Ishikawa (cell line): ENCODE measurements at regions not wholly inside any gene's neighbourhood (a gene's known extent, or its start where the extent isn't known, plus 50 kb on each side); places are given as distances from the start of the nearest gene placed in this dataset.
A peak's percentile ranks its signal among the peaks of the same experiment; 100 is the strongest.

ENCODE experiments used
- CEBPB ChIP-seq: IDR thresholded peaks from 2 replicates; pipeline ENCODE4 v1.6.1; 2012
- CREB1 ChIP-seq: IDR thresholded peaks from 2 replicates; pipeline ENCODE4 v1.6.1; 2012; ENCODE audit warnings: low read depth
- EGR1 ChIP-seq: IDR thresholded peaks from 2 replicates; pipeline ENCODE4 v1.6.1; 2012
- EP300 ChIP-seq: IDR thresholded peaks from 2 replicates; pipeline ENCODE4 v1.6.1; 2012; ENCODE audit warnings: borderline replicate concordance
- FOXM1 ChIP-seq: IDR thresholded peaks from 2 replicates; pipeline ENCODE4 v1.6.1; 2012; ENCODE audit warnings: low read depth, borderline replicate concordance
- NFIC ChIP-seq: IDR thresholded peaks from 2 replicates; pipeline ENCODE4 v1.6.1; 2012
- RAD21 ChIP-seq: IDR thresholded peaks from 2 replicates; pipeline ENCODE4 v1.6.1; 2012; ENCODE audit warnings: low read depth
- REST ChIP-seq: IDR thresholded peaks from 2 replicates; pipeline ENCODE4 v1.6.1; 2012; ENCODE audit warnings: low read depth, mild to moderate bottlenecking
- TAF1 ChIP-seq: IDR thresholded peaks from 2 replicates; pipeline ENCODE4 v1.6.1; 2012; ENCODE audit warnings: low read depth, mild to moderate bottlenecking
- TCF12 ChIP-seq: IDR thresholded peaks from 2 replicates; pipeline ENCODE4 v1.6.1; 2012; ENCODE audit warnings: low read depth
- TEAD4 ChIP-seq: IDR thresholded peaks from 2 replicates; pipeline ENCODE4 v1.6.1; 2012
- YY1 ChIP-seq: IDR thresholded peaks from 2 replicates; pipeline ENCODE4 v1.6.1; 2012; ENCODE audit warnings: low read depth
- ZBTB7A ChIP-seq: IDR thresholded peaks from 2 replicates; pipeline ENCODE4 v1.6.1; 2012; ENCODE audit warnings: low read depth
- TF ChIP-seq, protein P1 (sequence below): IDR thresholded peaks from 2 replicates; pipeline ENCODE4 v1.6.1; 2012
- TF ChIP-seq, protein P2 (sequence below): IDR thresholded peaks from 2 replicates; pipeline ENCODE4 v1.6.1; 2012

DNA sequence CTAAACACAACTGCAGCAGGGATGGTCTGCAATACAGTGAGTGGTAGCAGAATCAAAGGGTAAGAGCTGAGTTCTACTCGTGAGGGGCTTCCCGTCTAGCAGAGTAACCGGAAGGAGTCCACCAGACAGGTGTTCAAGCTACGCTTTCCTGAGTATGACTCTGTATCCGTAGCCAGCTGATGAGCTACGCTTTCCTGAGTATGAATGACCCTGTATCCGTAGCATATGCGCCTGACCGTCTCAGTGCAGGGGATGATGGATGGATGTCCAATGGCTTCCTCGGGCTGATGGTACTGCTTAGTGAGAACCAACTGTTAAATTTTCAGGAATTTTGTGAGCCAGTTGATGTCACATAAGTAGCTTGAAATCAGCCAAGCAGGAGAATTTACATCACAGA, 244.1 kb upstream of the MYT1L start:
- TF ChIP-seq ZBTB7A (no peak), FOXM1 (no peak)

DNA sequence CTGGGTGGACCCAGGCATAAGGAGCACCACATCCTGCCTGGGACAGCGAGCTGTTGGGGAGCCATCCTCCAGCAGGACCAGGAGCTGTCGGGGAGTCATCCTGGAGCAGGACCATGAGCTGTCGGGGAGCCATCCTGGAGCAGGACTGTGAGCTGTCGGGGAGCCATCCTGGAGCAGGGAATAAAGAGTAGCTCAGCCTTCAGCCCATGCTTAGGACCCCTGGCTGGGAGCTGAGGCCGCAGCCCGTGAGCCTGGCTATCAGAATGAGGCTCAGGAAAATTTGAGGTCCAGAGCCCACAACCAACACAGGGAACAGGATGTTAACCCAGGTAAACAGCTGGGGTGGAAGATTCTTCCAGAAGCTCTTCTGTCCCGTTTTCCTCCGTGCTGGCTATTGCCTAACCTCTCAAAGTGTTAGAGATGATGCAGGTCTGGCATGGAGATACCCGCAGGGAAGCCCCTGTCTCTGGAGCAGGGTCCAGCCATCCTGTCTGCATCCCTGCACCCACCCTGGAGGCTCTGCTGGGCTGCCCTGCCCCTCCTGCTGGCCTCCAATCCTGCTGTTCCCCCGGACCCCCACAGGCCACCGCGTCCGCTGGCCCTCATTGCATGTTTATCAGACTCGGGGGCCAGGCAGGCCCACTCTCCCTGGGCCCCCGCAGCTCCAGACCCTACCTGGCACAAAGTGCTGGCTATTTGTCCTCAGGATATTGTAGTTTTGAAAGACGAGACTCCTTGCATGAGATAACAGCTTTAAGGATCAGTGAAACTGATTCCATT, 243.5 kb upstream of the MYT1L start:
- TF ChIP-seq TAF1 (no peak), REST (no peak), CEBPB (no peak), CREB1 (no peak), ZBTB7A (no peak), TCF12 (no peak), EP300 (no peak), TEAD4 (no peak)
- TF ChIP-seq, protein P1, sequence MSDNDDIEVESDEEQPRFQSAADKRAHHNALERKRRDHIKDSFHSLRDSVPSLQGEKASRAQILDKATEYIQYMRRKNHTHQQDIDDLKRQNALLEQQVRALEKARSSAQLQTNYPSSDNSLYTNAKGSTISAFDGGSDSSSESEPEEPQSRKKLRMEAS, result no peak
- TF ChIP-seq, protein P2, sequence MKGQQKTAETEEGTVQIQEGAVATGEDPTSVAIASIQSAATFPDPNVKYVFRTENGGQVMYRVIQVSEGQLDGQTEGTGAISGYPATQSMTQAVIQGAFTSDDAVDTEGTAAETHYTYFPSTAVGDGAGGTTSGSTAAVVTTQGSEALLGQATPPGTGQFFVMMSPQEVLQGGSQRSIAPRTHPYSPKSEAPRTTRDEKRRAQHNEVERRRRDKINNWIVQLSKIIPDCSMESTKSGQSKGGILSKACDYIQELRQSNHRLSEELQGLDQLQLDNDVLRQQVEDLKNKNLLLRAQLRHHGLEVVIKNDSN, result no peak

DNA sequence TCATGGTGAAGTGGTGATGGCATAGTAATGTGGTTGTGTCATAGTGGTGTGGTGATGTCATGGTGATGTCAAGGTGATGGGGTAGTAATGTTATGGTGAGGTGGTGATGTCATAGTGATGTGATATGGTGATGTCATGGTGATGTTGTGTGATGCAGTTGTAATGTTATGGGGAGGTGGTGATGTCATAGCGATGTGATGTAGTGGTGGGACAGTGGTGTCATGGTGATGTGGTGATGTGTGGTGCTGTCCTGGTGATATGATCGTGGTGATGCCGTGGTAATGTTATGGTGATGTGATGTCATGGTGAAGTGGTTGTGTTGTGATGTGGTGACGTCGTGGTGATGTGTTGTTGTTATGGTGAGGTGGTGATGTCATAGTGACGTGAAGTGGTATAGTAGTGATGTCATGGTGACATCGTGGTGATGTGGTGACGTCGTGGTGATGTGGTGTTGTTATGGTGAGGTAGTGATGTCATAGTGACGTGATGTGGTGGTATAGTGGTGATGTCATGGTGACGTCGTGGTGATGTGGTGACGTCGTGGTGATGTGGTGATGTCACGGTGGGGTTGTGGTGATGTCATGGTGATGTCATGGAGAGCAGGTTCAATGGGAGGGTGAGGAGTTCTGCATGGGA, 242.7 kb upstream of the MYT1L start:
- TF ChIP-seq TAF1 (no peak), CREB1 (peak; percentile 70; the same call in 1 of the 2 replicates)

DNA sequence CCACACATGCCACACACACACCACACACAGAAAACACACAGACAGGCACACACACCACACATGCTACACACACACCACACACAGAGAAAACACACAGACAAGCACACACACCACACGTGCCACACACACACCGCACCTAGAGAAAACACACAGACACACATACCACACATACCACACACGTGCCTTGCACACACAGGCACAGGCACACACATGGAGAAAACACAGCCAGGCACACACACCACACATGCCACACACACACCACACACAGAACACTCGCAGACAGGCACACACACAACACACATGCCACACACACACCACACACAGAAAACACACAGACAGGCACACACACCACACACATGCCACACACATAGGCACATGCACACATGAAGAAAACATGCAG, 242.1 kb upstream of the MYT1L start:
- TF ChIP-seq ZBTB7A (no peak), CREB1 (no peak), FOXM1 (no peak), EP300 (no peak), YY1 (no peak), NFIC (no peak), TCF12 (no peak), EGR1 (no peak), REST (no peak), CEBPB (no peak)
- TF ChIP-seq, protein P2, result no peak
- TF ChIP-seq, protein P1, result no peak

DNA sequence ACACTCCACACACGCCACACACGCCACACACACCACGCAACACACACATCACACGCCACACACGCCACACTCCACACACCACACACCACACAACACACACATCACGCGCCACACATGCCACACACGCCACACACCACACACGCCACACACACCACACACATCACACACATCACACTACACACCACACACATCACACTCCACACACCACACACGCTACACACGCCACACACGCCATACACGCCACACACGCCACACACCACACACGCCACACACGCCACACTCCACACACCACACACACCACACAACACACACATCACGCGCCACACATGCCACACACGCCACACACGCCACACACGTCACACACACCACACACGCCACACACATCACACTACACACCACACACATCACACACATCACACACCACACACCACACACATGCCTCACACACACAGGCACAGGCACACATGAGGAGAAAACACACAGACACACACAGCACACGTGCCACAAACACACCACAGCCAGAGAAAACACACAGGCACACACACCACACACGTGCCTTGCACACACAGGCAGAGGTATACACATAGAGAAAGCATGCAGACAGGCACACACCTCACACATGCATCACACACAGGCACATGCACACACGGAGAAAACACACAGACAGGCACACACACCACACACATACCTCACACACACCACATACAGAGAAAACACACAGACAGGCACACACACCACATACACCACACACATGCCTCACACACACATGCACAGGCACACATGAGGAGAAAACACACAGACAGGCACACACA, 241.5 kb upstream of the MYT1L start:
- TF ChIP-seq NFIC (no peak), FOXM1 (no peak), TEAD4 (no peak), REST (no peak), CREB1 (no peak), CEBPB (no peak), TAF1 (no peak), RAD21 (no peak), YY1 (no peak), ZBTB7A (no peak)
- TF ChIP-seq, protein P2, result no peak
